Uterus (tissue), 3 donors: ENCODE measurements at regions not wholly inside any gene's neighbourhood (a gene's known extent, or its start where the extent isn't known, plus 50 kb on each side); places are given as distances from the start of the nearest gene placed in this dataset.

Experiments
- DNase-seq, 2 donors: peaks; one replicate each; pipeline ENCODE4 v3.0.0-alpha.2; 2019 to 2020
- H3K27ac ChIP-seq, 2 donors: fragments of 200-600 bp; sonication (generic); 1 replicate in 1 of 2; 2 replicates in 1 of 2; pipeline ENCODE4 v1.5.1; 2016 to 2018
- H3K27me3 ChIP-seq, 2 donors: fragments of 200-600 bp; sonication (generic); one replicate each; pipeline ENCODE4 v1.5.1; 2018 to 2019; ENCODE audit warnings: control low read depth in 1 of 2
- H3K36me3 ChIP-seq, 2 donors: fragments of 200-600 bp; sonication (generic); one replicate each; pipeline ENCODE4 v1.5.1; 2019; ENCODE audit warnings: control low read depth in 1 of 2
- H3K4me1 ChIP-seq, 2 donors: fragments of 200-600 bp; sonication (generic); one replicate each; pipeline ENCODE4 v1.5.1; 2018 to 2019; ENCODE audit warnings: control low read depth in 1 of 2
- H3K4me3 ChIP-seq, 2 donors: fragments of 200-600 bp; sonication (generic); 1 replicate in 1 of 2; 2 replicates in 1 of 2; pipeline ENCODE4 v1.5.1; 2018 to 2019; ENCODE audit warnings: mild to moderate bottlenecking in 1 of 2
- H3K9me3 ChIP-seq, 2 donors: fragments of 200-600 bp; sonication (generic); one replicate each; pipeline ENCODE4 v1.5.1; 2019; ENCODE audit warnings: control low read depth in 1 of 2
- POLR2A ChIP-seq, 2 donors: fragments of 450-650 bp; IDR thresholded peaks; one replicate each; pipeline ENCODE4 v1.6.1; 2016; ENCODE audit warnings: antibody characterized with exemption in 2 of 2, mild to moderate bottlenecking in 1 of 2, moderate library complexity in 1 of 2
- intact Hi-C: fragments of 100-400 bp; cut with DNase I; formaldehyde crosslinking; loops from one replicate; pipeline ENCODE4 v1.15.1; 2023; ENCODE audit warnings: low total_unique reads
- TF ChIP-seq, protein P1 (sequence below), 4 experiments: fragments of 200-600 bp in 2 of 4; fragments of 450-650 bp in 2 of 4; sonication (generic) in 2 of 4; IDR thresholded peaks; one replicate each; pipeline ENCODE4 v1.5.1; 2016 to 2019; ENCODE audit warnings: antibody characterized with exemption in 4 of 4, mild to moderate bottlenecking in 2 of 4, moderate library complexity in 1 of 4
- donor health status: DM: yes; HTN: yes; CAD: no.

DNA sequence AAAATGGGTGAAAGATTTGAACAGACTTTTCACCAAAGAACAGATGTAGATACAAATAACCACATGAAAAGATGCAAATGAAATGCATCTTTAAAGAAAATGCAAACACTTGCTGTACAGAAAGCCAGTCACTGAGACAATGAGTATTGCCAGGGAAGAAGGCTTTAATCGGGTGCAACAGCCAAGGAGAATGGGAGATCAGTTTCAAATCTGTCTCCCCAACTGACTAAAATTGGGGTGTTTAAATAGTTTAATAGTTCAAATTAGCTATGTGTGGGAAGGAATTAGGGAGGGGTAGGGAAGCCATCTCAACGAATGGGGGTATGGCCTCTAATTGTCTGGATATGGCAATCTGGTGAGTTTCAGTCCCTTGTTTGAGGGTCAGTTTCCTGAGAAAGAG is 295.4 kb downstream of the PTTG2 start:
- Histone ChIP-seq H3K36me3 (no peaks in the 10 kb centered on the region), H3K27me3 (no peaks in the 10 kb centered on the region), H3K9me3 (no peaks in the 10 kb centered on the region), H3K4me3 (no peak overlapping the region), H3K4me1 (no peaks in the 10 kb centered on the region), H3K27ac (no peak overlapping the region)
- intact Hi-C loops = no loop called here
- DNase-seq = no peak
- TF ChIP-seq, protein P1, sequence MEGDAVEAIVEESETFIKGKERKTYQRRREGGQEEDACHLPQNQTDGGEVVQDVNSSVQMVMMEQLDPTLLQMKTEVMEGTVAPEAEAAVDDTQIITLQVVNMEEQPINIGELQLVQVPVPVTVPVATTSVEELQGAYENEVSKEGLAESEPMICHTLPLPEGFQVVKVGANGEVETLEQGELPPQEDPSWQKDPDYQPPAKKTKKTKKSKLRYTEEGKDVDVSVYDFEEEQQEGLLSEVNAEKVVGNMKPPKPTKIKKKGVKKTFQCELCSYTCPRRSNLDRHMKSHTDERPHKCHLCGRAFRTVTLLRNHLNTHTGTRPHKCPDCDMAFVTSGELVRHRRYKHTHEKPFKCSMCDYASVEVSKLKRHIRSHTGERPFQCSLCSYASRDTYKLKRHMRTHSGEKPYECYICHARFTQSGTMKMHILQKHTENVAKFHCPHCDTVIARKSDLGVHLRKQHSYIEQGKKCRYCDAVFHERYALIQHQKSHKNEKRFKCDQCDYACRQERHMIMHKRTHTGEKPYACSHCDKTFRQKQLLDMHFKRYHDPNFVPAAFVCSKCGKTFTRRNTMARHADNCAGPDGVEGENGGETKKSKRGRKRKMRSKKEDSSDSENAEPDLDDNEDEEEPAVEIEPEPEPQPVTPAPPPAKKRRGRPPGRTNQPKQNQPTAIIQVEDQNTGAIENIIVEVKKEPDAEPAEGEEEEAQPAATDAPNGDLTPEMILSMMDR (IDR thresholded peaks at IDR 0.05) = no peak
- TF ChIP-seq POLR2A (IDR thresholded peaks at IDR 0.05) = no peak

DNA sequence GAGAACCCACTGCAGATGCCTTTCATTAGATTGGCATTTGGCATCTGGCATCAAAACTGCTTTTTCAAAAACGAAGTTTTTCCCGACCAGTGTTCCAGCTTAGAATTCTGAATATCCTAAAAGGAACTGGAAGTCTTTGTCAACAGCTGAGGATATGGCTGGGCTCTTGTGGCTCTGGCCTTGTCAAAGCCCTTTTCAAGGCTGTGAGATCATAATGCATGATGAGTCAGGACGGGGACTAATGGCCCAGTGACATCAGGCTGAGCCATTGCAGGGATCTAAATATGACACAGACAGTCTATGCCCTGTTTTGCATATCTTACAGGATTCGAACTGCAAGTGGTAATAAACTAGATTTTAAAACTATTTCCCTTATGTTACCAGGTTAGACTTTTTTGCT is 306.4 kb downstream of the PTTG2 start:
- H3K4me3 ChIP-seq = no peak overlapping the region
- no peaks in the 10 kb centered on the region for H3K4me1 ChIP-seq
- no peak for TF ChIP-seq POLR2A (IDR thresholded peaks at IDR 0.05)
- TF ChIP-seq, protein P1 (IDR thresholded peaks at IDR 0.05) = no peak
- DNase-seq = no peak
- H3K9me3 ChIP-seq = no peaks in the 10 kb centered on the region
- intact Hi-C loops = no loop called here
- H3K27ac ChIP-seq = no peak overlapping the region
- no peaks in the 10 kb centered on the region for H3K27me3 ChIP-seq
- no peaks in the 10 kb centered on the region for H3K36me3 ChIP-seq

DNA sequence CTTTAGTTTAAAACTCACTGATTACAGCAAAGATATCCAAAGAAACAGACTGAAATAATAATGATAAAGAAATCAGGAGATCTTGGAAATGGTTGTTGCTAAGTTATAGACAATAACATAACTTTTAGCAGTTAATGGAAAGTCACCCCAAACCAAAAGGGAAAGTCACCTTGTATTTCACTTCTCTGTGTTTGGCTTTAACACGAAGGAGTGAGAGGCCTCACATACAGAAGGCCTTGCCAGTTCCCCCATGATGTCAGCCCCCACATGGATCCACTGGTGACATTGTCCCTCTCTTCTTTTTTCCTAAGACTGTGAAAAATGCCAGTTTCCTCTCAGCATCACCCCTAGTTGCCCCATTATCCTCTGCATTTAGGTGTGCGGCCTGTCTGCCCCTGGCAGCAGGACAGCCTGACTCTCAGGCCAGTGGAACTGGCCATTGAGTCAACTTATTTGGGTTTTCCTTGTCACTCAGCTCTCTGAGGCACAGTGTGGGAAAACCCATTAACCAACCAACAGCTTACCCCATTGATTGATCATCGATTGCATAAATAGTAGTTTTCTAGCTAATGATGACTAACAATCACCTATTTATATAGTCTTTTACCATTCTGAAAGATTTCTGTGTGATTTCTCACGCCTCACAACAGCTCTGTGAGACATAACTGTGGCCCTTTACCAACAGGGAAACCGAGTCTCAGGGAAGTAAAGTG is 308.1 kb downstream of the PTTG2 start:
- H3K4me1 ChIP-seq = no peaks in the 10 kb centered on the region
- DNase-seq = no peak
- no peaks in the 10 kb centered on the region for H3K9me3 ChIP-seq
- no peak overlapping the region for H3K27ac ChIP-seq
- H3K27me3 ChIP-seq = no peaks in the 10 kb centered on the region
- H3K4me3 ChIP-seq = no peak overlapping the region
- no peaks in the 10 kb centered on the region for H3K36me3 ChIP-seq
- no peak for TF ChIP-seq POLR2A (IDR thresholded peaks at IDR 0.05)
- TF ChIP-seq, protein P1 (IDR thresholded peaks at IDR 0.05) = no peak
- intact Hi-C loops = no loop called here

DNA sequence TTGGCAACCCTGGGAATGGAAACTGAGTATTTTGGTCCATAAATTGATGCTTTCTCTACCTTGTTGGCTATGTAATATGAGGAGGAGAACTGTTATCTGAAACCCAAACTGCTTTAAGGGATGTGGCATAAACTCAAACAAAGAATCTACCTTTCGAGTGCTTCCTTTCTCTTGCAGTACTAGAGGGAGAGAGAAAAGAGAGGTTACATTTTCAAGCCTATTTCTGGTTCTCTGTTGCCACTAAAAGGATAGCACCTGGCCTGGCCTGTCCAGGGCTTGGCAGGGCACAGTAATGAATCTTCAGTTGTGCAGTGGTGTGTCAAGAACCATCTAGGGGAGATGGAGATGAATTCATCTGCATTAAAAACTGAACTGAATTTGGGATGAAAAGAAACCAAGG is 308.6 kb downstream of the PTTG2 start:
- TF ChIP-seq, protein P1 (IDR thresholded peaks at IDR 0.05) = no peak
- TF ChIP-seq POLR2A (IDR thresholded peaks at IDR 0.05) = no peak
- no peaks in the 10 kb centered on the region for H3K27me3 ChIP-seq
- DNase-seq = no peak
- no peaks in the 10 kb centered on the region for H3K9me3 ChIP-seq
- H3K36me3 ChIP-seq = no peaks in the 10 kb centered on the region
- intact Hi-C loops = no loop called here
- no peak overlapping the region for H3K27ac ChIP-seq
- no peak overlapping the region for H3K4me3 ChIP-seq
- no peaks in the 10 kb centered on the region for H3K4me1 ChIP-seq

DNA sequence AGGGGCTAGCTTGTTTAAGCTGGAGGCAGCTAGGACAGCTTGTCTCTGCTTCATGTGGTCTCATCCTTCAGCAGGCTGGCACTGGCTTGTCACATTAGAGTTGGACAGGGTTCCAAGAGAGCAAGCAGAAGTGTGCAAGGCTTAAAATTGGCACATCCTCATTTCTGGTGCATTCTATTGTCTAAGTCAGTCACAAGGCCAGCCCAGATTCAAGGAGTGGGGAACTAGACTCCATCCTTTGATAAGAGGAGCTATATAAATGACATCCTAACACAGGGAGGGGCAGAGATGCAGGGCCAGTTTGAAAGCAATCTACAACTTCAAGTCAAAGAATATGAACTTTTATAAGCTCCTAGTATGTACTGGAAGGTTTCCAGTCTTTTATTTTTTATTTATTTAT is 313.2 kb downstream of the PTTG2 start:
- no peaks in the 10 kb centered on the region for H3K4me1 ChIP-seq
- H3K27ac ChIP-seq = no peak overlapping the region
- no peaks in the 10 kb centered on the region for H3K36me3 ChIP-seq
- no peak overlapping the region for H3K4me3 ChIP-seq
- intact Hi-C loops = no loop called here
- H3K27me3 ChIP-seq = no peaks in the 10 kb centered on the region
- DNase-seq = no peak
- TF ChIP-seq, protein P1 (IDR thresholded peaks at IDR 0.05) = no peak
- no peak for TF ChIP-seq POLR2A (IDR thresholded peaks at IDR 0.05)
- H3K9me3 ChIP-seq = no peaks in the 10 kb centered on the region
